ENCODE measurements at regions not wholly inside any gene's neighbourhood (a gene's known extent, or its start where the extent isn't known, plus 50 kb on each side); places are given as distances from the start of the nearest gene placed in this dataset.

DNA sequence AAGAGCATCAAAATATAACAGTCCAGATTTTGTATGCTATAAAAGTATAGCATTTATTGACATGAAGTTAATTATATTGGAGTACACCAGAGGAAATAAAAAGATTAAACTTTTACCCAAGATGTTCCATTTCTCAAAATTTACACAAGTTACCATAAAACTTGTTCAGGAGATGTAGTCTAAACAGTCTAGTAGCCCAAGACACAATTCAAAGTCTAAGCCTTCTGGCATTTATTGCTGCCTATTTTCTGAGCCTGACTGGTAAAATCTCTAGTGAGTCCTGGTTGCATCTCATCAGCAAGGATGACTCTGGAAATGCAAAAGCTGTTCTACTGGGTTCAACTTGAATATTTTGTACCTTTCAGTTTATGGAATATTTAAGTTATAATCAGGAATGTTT, 468.7 kb downstream of the PDCD6IP start:
- Histone ChIP-seq H3K27me3 (no peaks in the 10 kb centered on the region), H3K36me3 (no peaks in the 10 kb centered on the region), H3K27ac (no peak overlapping the region), H3K9me3 (no peaks in the 10 kb centered on the region), H3K4me1 (no peaks in the 10 kb centered on the region), H3K4me3 (no peak overlapping the region)
- no peak for TF ChIP-seq POLR2A (IDR thresholded peaks at IDR 0.05)
- TF ChIP-seq, protein P1, sequence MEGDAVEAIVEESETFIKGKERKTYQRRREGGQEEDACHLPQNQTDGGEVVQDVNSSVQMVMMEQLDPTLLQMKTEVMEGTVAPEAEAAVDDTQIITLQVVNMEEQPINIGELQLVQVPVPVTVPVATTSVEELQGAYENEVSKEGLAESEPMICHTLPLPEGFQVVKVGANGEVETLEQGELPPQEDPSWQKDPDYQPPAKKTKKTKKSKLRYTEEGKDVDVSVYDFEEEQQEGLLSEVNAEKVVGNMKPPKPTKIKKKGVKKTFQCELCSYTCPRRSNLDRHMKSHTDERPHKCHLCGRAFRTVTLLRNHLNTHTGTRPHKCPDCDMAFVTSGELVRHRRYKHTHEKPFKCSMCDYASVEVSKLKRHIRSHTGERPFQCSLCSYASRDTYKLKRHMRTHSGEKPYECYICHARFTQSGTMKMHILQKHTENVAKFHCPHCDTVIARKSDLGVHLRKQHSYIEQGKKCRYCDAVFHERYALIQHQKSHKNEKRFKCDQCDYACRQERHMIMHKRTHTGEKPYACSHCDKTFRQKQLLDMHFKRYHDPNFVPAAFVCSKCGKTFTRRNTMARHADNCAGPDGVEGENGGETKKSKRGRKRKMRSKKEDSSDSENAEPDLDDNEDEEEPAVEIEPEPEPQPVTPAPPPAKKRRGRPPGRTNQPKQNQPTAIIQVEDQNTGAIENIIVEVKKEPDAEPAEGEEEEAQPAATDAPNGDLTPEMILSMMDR (IDR thresholded peaks at IDR 0.05) = no peak
- no peak for DNase-seq

DNA sequence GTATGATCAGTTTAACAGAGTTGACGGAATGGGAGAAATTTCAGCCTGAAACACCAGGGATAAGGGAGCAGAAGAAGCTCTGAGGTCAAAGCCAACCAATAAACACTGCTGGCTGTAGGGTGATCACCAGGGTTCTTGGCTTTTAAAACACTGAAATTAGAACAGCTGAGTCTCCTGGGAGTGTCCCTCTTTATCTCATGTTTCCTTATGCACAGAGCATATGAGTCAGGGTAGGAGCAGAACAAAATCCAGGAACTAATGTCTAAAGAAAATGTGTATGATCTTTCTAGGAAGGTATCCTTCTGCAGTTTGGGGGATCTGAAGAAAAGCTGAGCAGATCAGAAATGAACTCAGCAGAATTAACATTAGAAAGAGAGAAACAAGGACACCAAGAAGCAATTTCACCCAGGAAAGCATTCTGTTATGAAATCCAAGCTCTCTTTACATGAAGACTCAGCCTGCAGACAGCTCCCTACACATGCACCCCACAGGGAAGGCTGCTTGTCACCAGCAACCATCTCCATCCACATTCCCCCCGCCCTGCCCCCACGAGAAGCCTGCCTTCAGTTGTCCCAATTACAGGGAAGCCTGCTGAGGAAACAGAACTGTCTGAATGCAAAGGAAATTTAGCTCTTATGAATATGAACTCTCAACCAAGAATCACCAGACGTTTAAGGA, 469.7 kb downstream of the PDCD6IP start:
- Histone ChIP-seq H3K27ac (no peak overlapping the region), H3K27me3 (no peaks in the 10 kb centered on the region), H3K36me3 (no peaks in the 10 kb centered on the region), H3K9me3 (no peaks in the 10 kb centered on the region), H3K4me1 (no peaks in the 10 kb centered on the region), H3K4me3 (no peak overlapping the region)
- no peak for DNase-seq
- TF ChIP-seq, protein P1 (IDR thresholded peaks at IDR 0.05) = no peak
- TF ChIP-seq POLR2A (IDR thresholded peaks at IDR 0.05) = no peak

DNA sequence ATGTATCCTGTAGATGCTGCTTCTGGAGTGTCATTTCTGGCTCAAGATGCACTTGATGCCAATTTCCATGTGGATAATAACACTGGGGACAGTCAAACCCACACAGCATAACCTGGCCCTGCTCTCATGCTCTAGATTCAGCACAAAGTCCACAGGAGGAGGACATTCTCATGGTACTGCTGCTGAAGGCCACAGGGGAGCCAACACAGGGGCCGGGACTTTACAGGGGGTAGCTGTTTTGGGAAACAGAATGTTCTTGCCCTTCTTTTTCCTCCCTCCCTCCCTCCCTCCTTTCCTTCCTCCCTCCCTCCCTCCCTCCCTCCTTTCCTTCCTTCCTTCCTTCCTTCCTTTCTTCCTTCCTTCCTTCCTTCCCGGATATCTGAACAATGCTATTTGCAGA, 477.4 kb downstream of the PDCD6IP start:
- no peak overlapping the region for H3K4me3 ChIP-seq
- no peak overlapping the region for H3K27ac ChIP-seq
- DNase-seq = no peak
- H3K9me3 ChIP-seq = no peaks in the 10 kb centered on the region
- H3K36me3 ChIP-seq = no peaks in the 10 kb centered on the region
- TF ChIP-seq, protein P1 (IDR thresholded peaks at IDR 0.05) = no peak
- TF ChIP-seq POLR2A (IDR thresholded peaks at IDR 0.05) = no peak
- H3K4me1 ChIP-seq = no peaks in the 10 kb centered on the region
- H3K27me3 ChIP-seq = no peaks in the 10 kb centered on the region

DNA sequence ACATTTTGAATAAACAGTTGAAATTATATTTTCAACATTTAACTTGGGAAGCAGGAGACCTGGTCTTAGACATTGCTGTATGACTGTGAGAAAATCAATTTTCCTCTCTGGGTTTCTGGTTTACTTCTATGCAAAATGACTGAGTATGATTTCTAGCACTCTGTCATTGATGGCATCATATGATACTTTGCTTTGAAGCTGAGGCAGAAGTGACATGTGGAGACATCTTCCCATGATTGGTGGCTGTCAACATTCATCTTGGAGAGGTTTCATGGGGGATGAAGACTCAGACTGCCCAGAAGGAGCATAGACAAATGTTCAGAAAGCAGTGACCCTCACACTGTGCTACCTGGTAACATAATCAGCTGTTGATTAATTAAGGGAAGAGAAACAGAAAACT, 477.9 kb downstream of the PDCD6IP start:
- Histone ChIP-seq H3K4me3 (no peak overlapping the region), H3K27me3 (no peaks in the 10 kb centered on the region), H3K27ac (no peak overlapping the region), H3K4me1 (no peaks in the 10 kb centered on the region), H3K9me3 (no peaks in the 10 kb centered on the region), H3K36me3 (no peaks in the 10 kb centered on the region)
- TF ChIP-seq POLR2A (IDR thresholded peaks at IDR 0.05) = no peak
- TF ChIP-seq, protein P1 (IDR thresholded peaks at IDR 0.05) = no peak
- no peak for DNase-seq

DNA sequence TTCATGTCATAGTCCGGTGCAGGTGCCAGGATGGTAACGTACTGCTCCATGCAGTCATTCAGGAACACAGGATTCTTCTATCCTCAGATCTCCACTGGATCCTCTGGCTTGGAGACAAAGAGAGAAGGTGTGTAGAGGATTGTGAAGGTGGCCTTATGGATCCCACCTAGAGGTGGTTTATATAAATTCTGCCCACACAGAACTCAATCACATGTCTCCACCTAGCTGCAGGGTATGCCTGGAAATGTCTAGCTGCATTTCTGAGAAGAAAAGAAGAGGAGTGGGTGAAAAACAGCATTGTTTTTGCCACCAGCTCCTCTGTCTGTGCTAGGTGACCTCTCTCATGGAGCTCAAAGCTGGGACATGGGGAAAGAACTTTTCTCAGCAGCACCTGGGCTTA, 478.7 kb downstream of the PDCD6IP start:
- DNase-seq = no peak
- Histone ChIP-seq H3K4me3 (no peak overlapping the region), H3K27me3 (no peaks in the 10 kb centered on the region), H3K27ac (no peak overlapping the region), H3K36me3 (no peaks in the 10 kb centered on the region), H3K9me3 (no peaks in the 10 kb centered on the region), H3K4me1 (no peaks in the 10 kb centered on the region)
- no peak for TF ChIP-seq POLR2A (IDR thresholded peaks at IDR 0.05)
- TF ChIP-seq, protein P1 (IDR thresholded peaks at IDR 0.05) = no peak

DNA sequence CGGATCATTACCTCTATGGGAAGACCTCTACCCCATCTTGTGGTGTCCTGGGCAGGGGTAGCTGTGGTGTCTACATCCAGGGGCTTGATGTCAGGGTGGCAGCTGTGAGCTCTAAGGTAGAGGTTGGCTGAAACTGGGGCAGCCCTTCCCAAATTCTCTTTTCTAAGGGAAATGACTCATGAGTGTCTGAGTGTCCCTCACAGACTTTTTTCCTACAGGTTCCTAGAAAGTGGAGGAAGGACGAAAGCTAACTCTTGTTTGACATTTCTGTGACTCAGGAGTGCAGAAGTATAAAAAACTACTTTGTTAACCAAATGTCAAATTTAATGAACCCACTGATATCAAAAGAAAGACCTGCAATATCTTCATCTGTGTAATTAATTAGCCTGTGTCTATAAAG, 481.5 kb downstream of the PDCD6IP start:
- H3K27ac ChIP-seq = no peak overlapping the region
- H3K36me3 ChIP-seq = no peaks in the 10 kb centered on the region
- no peak for DNase-seq
- H3K4me3 ChIP-seq = no peak overlapping the region
- no peaks in the 10 kb centered on the region for H3K9me3 ChIP-seq
- TF ChIP-seq, protein P1 (IDR thresholded peaks at IDR 0.05) = no peak
- TF ChIP-seq POLR2A (IDR thresholded peaks at IDR 0.05) = no peak
- no peaks in the 10 kb centered on the region for H3K27me3 ChIP-seq
- H3K4me1 ChIP-seq = no peaks in the 10 kb centered on the region

All from Peyer's patch (tissue), 4 donors.